Lung (tissue), 11 donors: ENCODE measurements at regions not wholly inside any gene's neighbourhood (a gene's known extent, or its start where the extent isn't known, plus 50 kb on each side); places are given as distances from the start of the nearest gene placed in this dataset.

Experiments used
- ATAC-seq: fragments of 200-7000 bp; cut with Tn5 transposase; one replicate; pipeline ENCODE4 v1.9.1; 2020; ENCODE audit warnings: moderate number of reproducible peaks; ENCODE audit not compliant: insufficient read depth, low FRiP score
- DNase-seq, 3 donors: peaks; one replicate each; pipeline ENCODE4 v3.0.0-alpha.2; 2013 to 2017
- H3K27ac ChIP-seq, 2 donors: one replicate each; pipeline ENCODE4 v1.5.1; 2013; ENCODE audit warnings: mild to moderate bottlenecking in 2 of 2, moderate library complexity in 2 of 2, control low read depth in 1 of 2, inconsistent platforms in 1 of 2, low read depth in 1 of 2, low read length in 1 of 2
- H3K27me3 ChIP-seq, 3 donors: one replicate each; pipeline ENCODE4 v1.5.1; 2013; ENCODE audit warnings: low read length in 2 of 3; ENCODE audit not compliant: control insufficient read depth in 3 of 3, insufficient read depth in 3 of 3
- H3K36me3 ChIP-seq, 4 donors: one replicate each; pipeline ENCODE4 v1.5.1; 2013; ENCODE audit warnings: low read length in 4 of 4, mild to moderate bottlenecking in 1 of 4, moderate library complexity in 1 of 4; ENCODE audit not compliant: control insufficient read depth in 4 of 4, insufficient read depth in 4 of 4
- H3K4me1 ChIP-seq, 5 donors: one replicate each; pipeline ENCODE4 v1.5.1; 2013; ENCODE audit warnings: low read length in 5 of 5, mild to moderate bottlenecking in 2 of 5, moderate library complexity in 1 of 5; ENCODE audit not compliant: control insufficient read depth in 5 of 5, insufficient read depth in 5 of 5
- H3K4me3 ChIP-seq: one replicate; pipeline ENCODE4 v1.5.1; 2013; ENCODE audit warnings: mild to moderate bottlenecking, control low read depth, moderate library complexity
- H3K9ac ChIP-seq, 2 donors: one replicate each; pipeline ENCODE4 v1.5.1; 2013; ENCODE audit warnings: low read length in 2 of 2, control low read depth in 1 of 2; ENCODE audit not compliant: insufficient read depth in 1 of 2
- H3K9me3 ChIP-seq, 4 donors: one replicate each; pipeline ENCODE4 v1.5.1; 2013; ENCODE audit warnings: low read length in 3 of 4, mild to moderate bottlenecking in 1 of 4, moderate library complexity in 1 of 4; ENCODE audit not compliant: control insufficient read depth in 4 of 4, insufficient read depth in 3 of 4
- CTCF ChIP-seq: IDR thresholded peaks from 2 replicates; pipeline ENCODE4 v1.5.1; 2012; ENCODE audit warnings: mild to moderate bottlenecking; ENCODE audit errors: control extremely low read depth, extremely low read depth
- whole genome bisulfite sequencing, 2 donors: extraction: QIAGEN DNeasy Blood & Tissue Kit; methylation state at CpG; one replicate each; pipeline ENCODE4 v1.1.7; 2013; 5-methylcytosine and 5-hydroxymethylcytosine counted together
- donor health status: control.
- donor health status: control.
- donor health status: Bipolar disorder and iron deficiency.
- donor health status: healthy.
- donor health status: DM: yes; HTN: yes; CAD: no.

- H3K9ac ChIP-seq = no peak overlapping the region
- H3K9me3 ChIP-seq = peaks cover 0 to 4% (median 0%) of the 10 kb centered on the region in 4 donors
- 90 to 94% methylated on average over 6 of the region's 6 CpGs for WGBS, 2 donors
- no peaks in the 10 kb centered on the region for H3K36me3 ChIP-seq
- H3K27ac ChIP-seq = no peak overlapping the region
- DNase-seq = no peak
- ATAC-seq = no peak
- H3K4me1 ChIP-seq = no peaks in the 10 kb centered on the region
- TF ChIP-seq CTCF = no peak
- H3K4me3 ChIP-seq = no peak overlapping the region
- H3K27me3 ChIP-seq = no peaks in the 10 kb centered on the region
Observed at GRCh38 chr4:173852775-173853174, 322.7 kb upstream of the HAND2 start.

GRCh38 chr4:173845580-173845979 lies 315.6 kb upstream of the HAND2 start:
- Histone ChIP-seq H3K9ac (no peak overlapping the region), H3K9me3 (peaks cover 0 to 6% (median 0%) of the 10 kb centered on the region in 4 donors), H3K36me3 (no peaks in the 10 kb centered on the region), H3K4me1 (no peaks in the 10 kb centered on the region), H3K27me3 (no peaks in the 10 kb centered on the region), H3K27ac (no peak overlapping the region), H3K4me3 (no peak overlapping the region)
- WGBS, 2 donors = 74 to 86% methylated on average over 1 of the region's 1 CpG
- TF ChIP-seq CTCF = no peak
- ATAC-seq (no peak), DNase-seq (no peak)

- no peak for ATAC-seq
- no peak for TF ChIP-seq CTCF
- DNase-seq = no peak
- Histone ChIP-seq H3K36me3 (no peaks in the 10 kb centered on the region), H3K9me3 (peaks cover 0 to 3% (median 0%) of the 10 kb centered on the region in 4 donors), H3K4me3 (no peak overlapping the region), H3K4me1 (no peaks in the 10 kb centered on the region), H3K9ac (no peak overlapping the region), H3K27ac (no peak overlapping the region), H3K27me3 (no peaks in the 10 kb centered on the region)
- WGBS, 2 donors = 67 to 73% methylated on average over 3 of the region's 3 CpGs
Observed at GRCh38 chr4:173839865-173840264, 309.8 kb upstream of the HAND2 start.

- no peak overlapping the region for H3K27ac ChIP-seq
- H3K27me3 ChIP-seq = no peaks in the 10 kb centered on the region
- H3K9ac ChIP-seq = no peak overlapping the region
- peaks cover 0 to 3% (median 0%) of the 10 kb centered on the region in 5 donors for H3K4me1 ChIP-seq
- no peak for ATAC-seq
- H3K4me3 ChIP-seq = no peak overlapping the region
- H3K9me3 ChIP-seq = no peaks in the 10 kb centered on the region
- TF ChIP-seq CTCF = no peak
- H3K36me3 ChIP-seq = no peaks in the 10 kb centered on the region
- no peak for DNase-seq
- WGBS, 2 donors = 86 to 87% methylated on average over 3 of the region's 3 CpGs
Observed at GRCh38 chr4:173837517-173837916, 307.5 kb upstream of the HAND2 start.
